ENCODE measurements at regions not wholly inside any gene's neighbourhood (a gene's known extent, or its start where the extent isn't known, plus 50 kb on each side); places are given as distances from the start of the nearest gene placed in this dataset.

DNA sequence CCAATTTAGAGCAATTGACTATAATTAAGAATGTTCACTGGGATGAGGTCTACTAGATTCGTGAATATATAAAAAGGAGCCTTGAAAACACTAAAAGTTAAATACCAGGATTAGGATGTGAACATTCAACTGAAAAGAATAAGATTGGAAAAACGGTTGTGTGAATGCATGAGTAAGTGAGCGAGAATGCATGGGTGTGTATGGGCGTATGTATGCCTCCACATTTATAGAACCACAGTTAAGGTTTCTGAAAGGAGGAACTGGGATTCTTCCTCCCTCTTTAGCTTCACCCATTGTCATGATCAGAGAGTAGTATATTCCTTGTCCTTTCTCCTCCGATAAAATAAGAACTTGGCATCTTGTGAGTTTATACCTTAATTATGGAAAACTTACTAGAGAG is 151.1 kb upstream of the UBE2E3 start:
- TF ChIP-seq, protein P1, sequence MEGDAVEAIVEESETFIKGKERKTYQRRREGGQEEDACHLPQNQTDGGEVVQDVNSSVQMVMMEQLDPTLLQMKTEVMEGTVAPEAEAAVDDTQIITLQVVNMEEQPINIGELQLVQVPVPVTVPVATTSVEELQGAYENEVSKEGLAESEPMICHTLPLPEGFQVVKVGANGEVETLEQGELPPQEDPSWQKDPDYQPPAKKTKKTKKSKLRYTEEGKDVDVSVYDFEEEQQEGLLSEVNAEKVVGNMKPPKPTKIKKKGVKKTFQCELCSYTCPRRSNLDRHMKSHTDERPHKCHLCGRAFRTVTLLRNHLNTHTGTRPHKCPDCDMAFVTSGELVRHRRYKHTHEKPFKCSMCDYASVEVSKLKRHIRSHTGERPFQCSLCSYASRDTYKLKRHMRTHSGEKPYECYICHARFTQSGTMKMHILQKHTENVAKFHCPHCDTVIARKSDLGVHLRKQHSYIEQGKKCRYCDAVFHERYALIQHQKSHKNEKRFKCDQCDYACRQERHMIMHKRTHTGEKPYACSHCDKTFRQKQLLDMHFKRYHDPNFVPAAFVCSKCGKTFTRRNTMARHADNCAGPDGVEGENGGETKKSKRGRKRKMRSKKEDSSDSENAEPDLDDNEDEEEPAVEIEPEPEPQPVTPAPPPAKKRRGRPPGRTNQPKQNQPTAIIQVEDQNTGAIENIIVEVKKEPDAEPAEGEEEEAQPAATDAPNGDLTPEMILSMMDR (IDR thresholded peaks at IDR 0.05; ENCODE audit: insufficient read depth, low read length, poor library complexity, severe bottlenecking), result no peak
- TF ChIP-seq EZH2phosphoT487 (conservative IDR thresholded peaks at IDR 0.05; ENCODE audit: low read length), result no peak

Data from SU-DHL-6 (cell line).